NK-92 treated with Interleukin-12 subunit alpha and Interleukin-12 subunit beta, amount 100 ng/mL, for 24 hours (cell line): ENCODE measurements at regions not wholly inside any gene's neighbourhood (a gene's known extent, or its start where the extent isn't known, plus 50 kb on each side); places are given as distances from the start of the nearest gene placed in this dataset.

Experiments used
- DNase-seq: peaks from one replicate; lab custom pipeline; 2025; lab: John Stamatoyannopoulos, UW

DNA sequence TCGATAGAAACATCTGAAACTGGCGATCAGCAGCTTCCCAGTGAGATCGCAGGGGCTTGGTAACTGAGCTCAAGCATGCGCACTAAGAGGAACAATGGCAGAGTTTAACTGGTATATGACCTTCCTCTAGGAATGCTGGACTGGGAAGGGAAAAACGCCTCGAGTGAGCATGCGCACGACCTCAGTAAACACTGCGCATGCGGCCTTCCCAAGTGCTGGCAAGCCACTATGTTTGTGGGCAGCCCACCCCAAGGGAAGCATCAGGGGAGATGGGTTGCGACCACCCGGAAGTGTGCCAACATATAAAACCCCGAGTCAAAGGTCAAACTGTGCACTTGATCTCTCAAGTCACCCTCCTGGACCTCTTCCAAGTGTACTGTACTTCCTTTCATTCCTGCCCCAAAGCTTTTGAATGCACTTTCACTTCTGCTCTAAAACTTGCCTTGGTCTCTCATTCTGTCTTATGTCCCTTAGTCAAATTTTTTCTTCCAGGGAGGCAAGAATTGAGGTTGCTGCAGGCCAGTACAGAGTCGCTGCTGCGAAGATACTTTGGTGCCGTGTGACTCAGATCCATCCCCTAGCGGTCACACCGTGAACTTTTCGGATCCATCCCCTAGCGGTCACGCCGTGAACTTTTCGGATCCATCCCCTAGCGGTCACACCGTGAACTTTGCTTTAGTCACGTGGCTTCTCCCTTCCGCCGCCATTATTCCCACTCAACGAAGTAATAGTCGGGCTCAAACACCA is 243.3 kb downstream of the FAM43A start:
- no peak for DNase-seq

DNA sequence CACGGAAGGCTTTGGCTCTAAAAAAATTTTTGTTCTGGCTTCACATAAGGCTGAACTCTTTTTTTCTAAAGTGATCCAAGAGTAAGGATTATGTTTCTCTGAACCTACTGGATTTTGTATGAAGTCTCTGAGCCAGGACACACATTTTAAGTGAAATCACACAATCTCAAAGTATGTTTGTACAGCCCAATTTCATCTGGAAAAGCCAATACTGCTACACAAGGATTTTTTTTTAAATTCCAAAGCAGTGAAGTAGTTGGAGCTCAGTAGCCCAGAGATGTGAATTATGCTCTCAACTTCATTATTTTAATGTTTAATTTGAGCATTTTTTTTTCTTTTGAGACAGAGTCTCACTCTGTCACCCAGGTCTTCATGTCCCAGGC is 243.9 kb downstream of the FAM43A start:
- no peak for DNase-seq

DNA sequence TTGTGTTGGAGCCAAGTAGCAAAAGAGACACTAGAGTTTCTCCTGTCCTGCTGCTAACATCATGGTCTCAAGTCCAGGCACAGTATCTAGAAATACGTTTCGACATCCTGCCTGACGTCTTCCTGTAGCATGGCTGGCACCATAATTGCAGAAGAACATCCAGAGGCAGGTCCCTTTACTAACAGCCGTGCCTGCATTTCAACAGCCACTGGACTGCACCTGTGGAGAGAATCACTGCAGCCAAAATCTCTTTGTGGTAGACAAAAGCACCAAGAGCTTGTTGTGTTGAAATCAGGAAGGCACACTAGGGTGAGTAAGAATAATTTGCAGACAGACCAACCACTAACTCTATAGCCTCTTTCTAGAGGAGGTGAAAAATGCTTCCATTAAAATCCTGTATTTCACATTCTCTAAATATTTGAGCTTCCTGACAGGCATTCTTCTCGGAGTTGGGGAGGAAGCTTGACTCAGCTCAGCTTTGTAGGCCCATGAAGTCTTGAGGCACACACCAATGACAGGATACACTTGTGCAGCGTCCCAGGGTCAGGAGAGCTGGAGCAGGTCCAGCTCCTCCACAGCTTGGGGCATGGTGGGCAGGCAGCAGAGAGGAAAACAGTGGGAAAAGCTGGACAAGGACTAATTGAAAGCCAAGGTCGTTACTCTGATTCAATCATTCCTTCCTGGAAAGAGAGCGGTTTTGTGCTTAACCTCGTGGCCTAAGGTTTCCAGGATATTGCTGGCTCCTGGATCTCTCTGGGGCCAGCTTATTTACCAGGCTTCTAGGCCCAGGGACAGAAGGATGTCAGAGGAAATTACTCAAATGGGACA is 244.9 kb downstream of the FAM43A start:
- no peak for DNase-seq

DNA sequence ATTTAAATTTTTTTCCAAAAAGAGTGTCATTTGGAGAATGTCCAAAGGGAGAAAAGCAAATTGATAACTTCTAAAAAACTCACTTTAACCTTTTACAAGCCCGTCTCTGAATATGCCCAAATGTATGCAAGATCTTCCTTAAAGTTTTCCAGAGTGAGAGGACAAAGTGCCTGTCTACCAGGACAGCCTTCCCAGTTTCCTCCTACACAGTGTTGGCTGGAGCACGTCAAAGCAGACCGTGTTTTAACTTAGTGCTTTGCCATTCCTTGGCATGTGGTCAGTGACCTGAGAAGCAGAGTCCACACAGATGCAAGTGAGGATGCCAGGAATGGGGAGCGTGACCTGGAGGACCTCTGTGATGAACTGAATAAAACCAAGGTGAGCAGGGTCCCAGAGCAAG is 245.7 kb downstream of the FAM43A start:
- DNase-seq = no peak

DNA sequence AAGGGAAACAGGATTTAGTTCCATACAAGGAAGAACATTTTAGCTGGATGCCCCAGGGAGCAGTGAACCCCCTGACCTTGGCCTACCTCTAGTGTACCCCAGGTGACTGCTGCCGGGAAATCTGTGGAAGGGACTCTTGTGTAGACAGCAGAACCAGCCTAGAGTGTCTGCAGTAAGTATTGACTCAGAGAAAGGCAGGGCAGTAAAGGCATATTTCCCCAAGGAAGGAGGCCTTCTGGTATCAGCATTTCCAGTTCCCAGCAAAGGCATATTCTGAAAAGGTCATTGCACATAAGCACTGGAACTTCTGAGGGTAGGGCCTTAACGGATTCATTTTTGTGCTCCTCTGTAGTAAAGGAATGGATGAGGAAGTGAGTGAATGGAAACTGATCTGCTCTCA is 246.2 kb downstream of the FAM43A start:
- no peak for DNase-seq

DNA sequence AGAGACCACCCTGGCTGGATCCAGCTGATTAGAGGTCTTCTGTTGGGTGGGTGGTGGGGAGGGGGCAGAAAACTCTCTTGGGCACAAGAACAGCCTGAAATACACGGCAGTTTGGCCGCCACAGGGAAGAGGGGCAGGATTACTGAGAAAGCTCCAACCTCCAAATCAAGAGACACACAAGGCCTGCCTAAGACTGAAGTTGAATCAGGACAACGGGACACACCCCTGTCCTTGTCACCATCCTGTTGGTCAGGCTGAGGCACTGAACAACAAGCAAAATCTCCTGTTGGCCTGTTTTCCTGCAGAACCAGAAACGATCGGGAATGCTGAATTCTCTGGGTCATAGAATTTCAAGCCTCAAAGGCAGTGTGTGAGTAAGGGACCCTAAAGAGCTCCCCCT is 247.8 kb downstream of the FAM43A start:
- no peak for DNase-seq

GRCh38 chr3:194935061-194935460 is 249.4 kb downstream of the FAM43A start:
- DNase-seq = no peak

GRCh38 chr3:194935632-194936470 is 250.2 kb downstream of the FAM43A start:
- no peak for DNase-seq

GRCh38 chr3:194936659-194937058 is 251.0 kb downstream of the FAM43A start:
- no peak for DNase-seq

GRCh38 chr3:194937144-194937543 is 251.5 kb downstream of the FAM43A start:
- DNase-seq = no peak

GRCh38 chr3:194937882-194938321 is 252.2 kb downstream of the FAM43A start:
- DNase-seq = no peak

DNA sequence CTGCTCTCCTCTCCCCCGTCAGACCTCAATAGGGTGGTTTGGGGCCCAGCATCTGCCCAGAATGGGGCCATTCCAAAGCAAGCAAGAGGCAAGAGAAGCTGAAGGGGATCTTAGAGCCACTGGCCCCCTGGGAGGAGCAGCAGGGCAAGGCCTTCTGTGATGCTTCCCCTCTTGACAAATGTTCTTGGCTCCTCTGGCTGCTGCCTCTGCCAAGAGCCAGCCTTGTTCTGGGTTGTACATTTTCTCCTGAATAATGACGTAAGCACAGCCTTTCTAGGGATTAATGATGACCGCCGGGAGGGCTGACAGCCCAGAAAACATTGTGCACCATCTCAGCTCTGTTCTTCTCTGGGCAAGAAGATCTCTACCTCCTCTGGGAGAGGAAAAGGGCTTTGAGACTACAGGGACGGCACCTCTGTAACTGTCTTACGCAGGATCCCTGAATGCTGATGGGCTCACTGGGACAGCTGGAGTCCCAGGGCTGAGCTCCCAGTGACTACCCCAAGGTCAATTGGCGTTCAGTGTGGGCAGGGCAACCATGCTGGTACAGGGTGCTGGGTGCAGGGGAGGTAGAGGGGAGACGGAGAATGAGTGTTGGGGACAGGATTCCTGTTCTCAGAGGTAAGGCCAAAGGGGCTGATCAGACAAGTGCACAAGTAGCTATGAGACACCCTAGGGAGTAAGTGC is 253.3 kb downstream of the FAM43A start:
- no peak for DNase-seq

- no peak for DNase-seq
Observed at GRCh38 chr3:194939532-194939909, 253.8 kb downstream of the FAM43A start.

- DNase-seq = no peak
Observed at GRCh38 chr3:194939949-194940770, 254.5 kb downstream of the FAM43A start.

DNA sequence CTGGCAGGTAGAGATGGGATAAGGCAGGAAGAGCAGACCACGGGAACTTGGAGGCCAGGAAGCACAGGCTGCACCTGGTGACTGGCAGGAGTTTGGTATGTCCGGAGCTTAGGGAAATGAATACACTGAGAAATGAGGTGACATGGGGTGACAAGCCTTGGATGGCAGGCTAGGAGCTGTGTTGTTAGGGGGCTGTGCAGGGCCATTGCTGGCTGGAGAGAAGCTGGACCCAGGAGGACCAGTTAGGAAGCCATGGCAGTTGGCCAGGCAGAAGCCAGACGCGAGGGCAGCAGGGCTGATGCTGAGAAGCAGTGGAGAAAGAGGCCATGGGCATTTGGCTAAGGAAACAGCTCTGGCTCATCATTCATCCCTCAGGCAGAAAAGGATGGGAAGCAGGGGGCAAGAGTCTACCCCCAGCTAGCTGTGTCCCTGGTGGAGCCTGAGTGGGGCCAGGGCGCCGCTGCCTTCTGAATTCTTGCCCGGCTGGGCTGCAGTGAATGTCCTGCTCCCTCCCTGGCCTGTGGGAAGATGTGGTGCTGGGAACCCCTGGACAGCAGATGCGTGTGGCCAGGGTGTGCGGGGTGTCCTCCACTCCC is 255.8 kb downstream of the FAM43A start:
- no peak for DNase-seq

- no peak for DNase-seq
Observed at GRCh38 chr3:194941956-194942511, 256.4 kb downstream of the FAM43A start.

GRCh38 chr3:194944526-194944925 is 258.8 kb downstream of the FAM43A start:
- no peak for DNase-seq

DNA sequence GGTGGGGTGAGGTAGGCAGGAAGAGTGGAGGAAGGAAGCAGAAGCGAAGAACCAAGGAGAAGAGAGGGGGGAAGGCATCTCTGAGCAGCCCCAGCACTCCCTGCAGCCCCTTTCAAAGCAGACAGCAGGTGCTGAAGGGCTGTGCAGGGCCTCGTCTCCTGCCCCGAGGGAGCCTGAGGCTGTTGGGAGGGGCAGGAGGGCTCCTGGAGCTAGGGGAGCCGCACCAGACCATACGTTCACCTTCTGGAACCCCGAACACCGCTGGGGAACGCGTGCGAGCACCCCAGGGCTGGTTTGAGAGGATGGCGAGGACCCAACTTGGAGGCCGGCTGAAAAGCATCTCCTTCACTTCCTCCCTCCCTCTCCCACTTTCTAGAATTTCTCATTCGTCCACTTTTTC is 259.8 kb downstream of the FAM43A start:
- no peak for DNase-seq

DNA sequence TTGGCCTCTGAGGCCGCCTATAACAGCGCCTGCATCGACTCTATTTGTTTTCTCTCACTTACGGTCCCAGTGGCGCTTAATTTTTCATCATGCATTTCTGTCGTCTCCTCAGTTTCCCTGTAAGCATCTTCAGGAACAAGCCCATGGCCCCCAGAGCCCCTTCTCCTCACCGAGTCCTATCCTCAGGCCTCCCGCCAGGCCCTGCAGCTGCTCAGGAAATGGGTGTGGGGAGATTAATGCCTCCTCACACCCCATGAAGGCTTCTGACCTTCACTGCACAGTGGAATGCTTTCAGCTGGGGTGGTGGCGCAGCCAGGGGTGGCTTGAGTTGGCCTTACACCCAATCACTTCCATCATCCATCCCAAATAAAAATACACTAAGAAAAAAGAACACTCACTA is 260.4 kb downstream of the FAM43A start:
- no peak for DNase-seq

GRCh38 chr3:194949592-194949991 is 263.9 kb downstream of the FAM43A start:
- DNase-seq = no peak
